ENCODE measurements at regions not wholly inside any gene's neighbourhood (a gene's known extent, or its start where the extent isn't known, plus 50 kb on each side); places are given as distances from the start of the nearest gene placed in this dataset.
"Not testable (repeated sequence)": the region's sequence is repeated elsewhere in the genome, so short reads cannot be mapped to it uniquely, and the experiment has no call there.

DNA sequence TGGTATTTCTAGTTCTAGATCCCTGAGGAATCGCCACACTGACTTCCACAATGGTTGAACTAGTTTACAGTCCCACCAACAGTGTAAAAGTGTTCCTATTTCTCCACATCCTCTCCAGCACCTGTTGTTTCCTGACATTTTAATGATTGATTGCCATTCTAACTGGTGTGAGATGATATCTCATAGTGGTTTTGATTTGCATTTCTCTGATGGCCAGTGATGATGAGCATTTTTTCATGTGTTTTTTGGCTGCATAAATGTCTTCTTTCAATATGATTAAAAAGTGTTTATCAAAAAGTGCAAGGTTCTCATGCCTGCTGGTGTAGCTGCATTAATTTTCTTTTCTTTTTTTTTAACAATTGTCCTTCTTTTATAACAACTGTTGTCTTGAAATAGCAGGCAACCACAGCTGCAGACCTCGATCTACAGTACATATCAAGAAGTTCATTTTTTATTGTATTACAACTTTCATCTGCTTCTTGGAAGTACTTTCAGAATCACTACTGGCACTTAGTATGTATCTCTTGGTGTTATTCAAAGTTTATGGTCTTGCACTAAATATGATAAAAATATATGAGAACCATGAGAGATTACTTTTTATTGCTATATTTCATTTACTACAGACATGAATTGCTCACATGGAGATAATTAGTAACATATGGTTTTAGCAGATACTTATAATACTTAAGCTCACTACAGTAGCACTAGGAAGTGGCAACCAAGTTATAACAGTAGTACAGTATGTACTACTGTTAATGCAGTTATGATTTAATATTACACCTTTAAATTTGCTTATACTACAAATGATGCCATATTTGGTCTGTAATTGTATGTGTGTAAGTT lies 358.0 kb downstream of the ETV1 start:
- not testable (repeated sequence) for DNase-seq

DNA sequence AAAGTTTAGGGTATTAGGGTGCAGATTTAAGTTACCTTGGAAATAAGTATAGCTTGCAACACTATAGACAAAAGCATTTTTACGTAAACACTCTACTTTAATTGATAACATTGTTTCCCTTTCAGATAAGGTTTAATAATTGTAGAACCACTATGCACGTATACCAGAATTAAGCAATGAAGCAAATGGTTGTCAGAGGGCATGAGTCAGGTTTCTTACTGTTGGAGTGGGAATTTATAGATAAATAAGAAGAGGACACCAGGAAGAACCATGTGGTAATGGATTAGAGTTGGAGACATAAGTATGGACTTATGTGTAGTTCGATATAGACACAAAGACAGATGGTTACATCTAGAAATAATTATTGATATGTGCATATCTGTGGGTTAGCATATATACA lies 355.6 kb downstream of the ETV1 start:
- DNase-seq: no peak

- DNase-seq: no peak
Measured at GRCh38 chr7:13639396-13639795, 350.1 kb downstream of the ETV1 start.

DNA sequence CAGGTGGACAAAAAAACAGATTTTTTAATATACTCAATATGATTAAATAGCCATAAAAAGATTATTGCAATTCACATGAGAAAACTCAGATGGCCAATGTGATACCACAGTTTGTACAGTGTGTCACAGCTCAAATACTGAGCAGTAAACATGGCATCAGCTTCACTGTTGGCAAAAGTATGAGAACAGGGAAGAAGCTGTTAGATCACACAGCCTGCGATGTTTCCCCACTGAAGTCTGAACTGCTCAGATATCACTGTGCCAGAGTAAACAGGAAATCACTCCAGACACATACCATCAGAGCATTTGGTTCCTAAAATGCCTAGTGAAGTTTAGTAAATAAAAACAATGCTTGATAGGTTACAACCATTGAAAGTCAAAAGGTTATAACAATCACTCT lies 347.8 kb downstream of the ETV1 start:
- DNase-seq: no peak

- DNase-seq: no peak
Measured at GRCh38 chr7:13651167-13651566, 338.3 kb downstream of the ETV1 start.

GRCh38 chr7:13656330-13656729 lies 333.1 kb downstream of the ETV1 start:
- no peak for DNase-seq

GRCh38 chr7:13673290-13673689 lies 316.2 kb downstream of the ETV1 start:
- no peak for DNase-seq

DNA sequence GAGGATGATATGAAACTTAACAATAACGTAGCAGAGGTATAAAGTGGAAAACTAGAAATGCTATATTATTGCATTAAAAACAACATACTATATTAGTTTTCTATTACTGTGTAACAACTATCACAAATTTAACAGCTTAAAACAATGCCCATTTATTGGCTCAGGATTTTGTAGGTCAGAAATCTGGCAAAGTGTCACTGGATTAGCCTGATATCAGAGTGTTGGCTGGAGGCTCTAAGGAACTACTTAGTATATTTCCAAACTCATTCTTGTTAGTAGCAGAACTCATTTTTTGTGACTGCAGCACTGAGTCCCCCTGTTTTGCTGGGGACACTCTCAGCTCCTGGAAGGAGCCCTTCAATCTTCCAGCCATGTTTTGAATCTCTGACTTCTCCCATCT lies 306.8 kb downstream of the ETV1 start:
- no peak for DNase-seq

GRCh38 chr7:13687500-13687899 lies 302.0 kb downstream of the ETV1 start:
- no peak for DNase-seq

- no peak for DNase-seq
Measured at GRCh38 chr7:13692548-13692947, 296.9 kb downstream of the ETV1 start.

- no peak for DNase-seq
Measured at GRCh38 chr7:13702251-13702650, 287.2 kb downstream of the ETV1 start.

DNA sequence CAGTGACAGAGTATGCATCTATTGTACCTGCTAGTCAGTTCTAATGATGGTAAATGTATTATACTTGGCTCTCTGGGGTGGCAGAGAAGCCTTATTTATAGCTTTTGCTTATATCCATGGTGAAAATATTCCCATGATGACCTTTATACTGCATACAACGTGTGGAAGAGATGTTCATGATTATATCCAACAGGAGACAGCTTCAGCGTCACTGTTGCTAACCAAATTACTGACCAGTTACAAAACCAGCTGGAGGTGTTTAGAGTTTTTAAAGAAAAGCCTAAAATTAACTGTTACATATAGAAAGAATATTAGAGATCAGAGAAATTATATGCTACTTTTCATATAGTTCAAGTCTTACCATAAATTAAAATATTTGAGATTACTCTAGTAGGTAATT lies 280.8 kb downstream of the ETV1 start:
- no peak for DNase-seq

- no peak for DNase-seq
Measured at GRCh38 chr7:13713092-13713491, 276.4 kb downstream of the ETV1 start.

- DNase-seq: no peak
Measured at GRCh38 chr7:13715534-13715933, 273.9 kb downstream of the ETV1 start.

- DNase-seq: no peak
Measured at GRCh38 chr7:13717031-13717430, 272.4 kb downstream of the ETV1 start.

DNA sequence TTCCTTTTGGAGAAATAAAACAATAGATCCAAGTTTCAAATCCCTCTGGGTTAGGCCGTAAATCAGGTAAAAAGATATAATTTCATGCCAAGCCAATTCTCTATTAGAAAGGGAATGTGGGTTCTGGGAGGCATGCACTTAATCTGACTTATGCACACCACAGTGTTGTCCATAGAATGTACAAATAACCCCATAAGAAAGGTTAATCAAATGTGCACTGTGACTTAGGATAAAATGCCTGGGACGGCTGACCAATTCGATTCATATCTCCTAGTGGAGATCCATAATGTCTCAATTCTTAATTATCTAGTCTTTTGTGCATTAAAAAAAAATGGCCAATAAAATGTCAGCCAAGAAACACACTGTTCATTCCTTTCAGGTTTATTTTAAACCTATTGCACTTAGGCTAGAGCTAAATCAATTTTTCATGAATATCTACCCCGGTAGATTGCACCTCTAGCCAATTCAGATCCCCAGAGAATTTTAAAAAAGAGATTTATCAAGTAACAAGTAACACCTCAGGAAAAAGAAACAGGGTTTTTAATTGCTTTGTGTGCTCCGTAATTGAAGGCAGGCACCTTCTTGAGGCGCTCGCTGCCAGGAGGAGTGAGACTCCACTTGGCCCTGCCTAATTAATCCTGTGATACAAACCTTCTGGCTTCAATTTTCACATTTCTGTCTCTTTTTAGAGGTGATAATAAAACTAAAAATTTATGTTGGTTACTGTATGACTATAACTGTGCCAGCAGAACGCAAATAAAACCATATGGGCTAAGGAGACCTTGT lies 265.1 kb downstream of the ETV1 start:
- no peak for DNase-seq

DNA sequence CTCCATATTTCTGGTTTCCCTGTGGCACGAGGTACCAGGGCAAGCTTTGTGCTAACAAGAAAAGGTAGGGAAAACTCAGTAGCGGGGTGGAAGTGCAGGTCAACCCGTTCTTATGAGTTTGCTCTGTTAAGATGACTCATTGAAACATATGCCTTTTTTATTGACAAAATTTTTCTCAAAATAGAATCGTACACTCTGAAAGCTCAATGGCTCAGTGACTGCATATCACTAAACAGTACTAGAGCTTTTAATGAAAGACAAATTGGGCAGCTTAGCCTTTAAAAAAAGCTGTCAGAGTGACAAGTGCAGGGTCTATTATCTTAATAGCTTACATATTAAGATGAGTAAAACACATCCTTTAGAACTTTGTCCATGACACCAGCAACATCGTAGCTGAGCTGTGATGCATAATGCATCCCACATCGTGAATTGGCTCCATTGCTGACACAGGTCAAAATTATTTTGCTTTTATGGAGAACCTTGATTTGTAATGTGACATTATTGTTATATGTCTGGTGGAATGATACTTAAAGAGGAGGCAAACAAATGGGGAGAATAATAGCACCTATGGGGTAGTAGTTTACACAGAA lies 264.4 kb downstream of the ETV1 start:
- no peak for DNase-seq

DNA sequence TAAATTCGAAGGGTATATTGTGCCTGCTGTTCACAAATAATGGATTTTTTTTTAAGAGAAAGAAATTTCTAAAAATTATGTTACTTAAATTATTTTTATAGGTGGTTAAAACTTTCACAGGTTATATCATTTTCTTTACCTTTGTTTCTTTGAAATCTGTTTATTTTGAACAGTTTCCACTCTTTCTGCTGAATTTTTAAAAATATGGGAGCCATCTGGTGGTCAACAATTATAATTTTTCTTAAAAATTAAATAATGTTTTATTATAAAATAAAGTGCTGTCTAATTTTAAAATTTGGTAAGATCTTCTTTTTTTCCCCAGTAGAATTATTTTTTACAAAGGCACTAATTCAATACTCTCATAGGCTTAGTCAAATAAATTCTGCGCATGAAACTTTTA lies 263.9 kb downstream of the ETV1 start:
- no peak for DNase-seq

GRCh38 chr7:13727279-13727678 lies 262.2 kb downstream of the ETV1 start:
- no peak for DNase-seq

GRCh38 chr7:13727751-13728150 lies 261.7 kb downstream of the ETV1 start:
- DNase-seq: no peak

DNA sequence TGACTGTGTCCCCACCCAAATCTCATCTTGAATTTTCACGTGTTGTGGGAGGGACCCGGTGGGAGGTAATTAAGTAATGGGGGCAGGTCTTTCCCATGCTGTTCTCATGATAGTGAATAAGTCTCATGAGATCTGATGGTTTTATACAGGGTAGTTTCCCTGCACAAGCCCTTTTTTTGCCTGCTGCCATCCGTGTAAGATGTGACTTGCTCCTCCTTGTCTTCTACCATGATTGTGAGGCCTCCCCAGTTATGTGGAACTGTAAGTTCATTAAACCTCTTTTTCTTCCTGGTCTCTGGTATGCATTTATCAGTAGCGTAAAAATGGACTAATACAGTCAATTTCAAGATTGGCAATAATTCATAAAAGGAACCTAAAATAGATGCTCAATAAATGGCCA lies 261.0 kb downstream of the ETV1 start:
- DNase-seq: not testable (repeated sequence)

DNA sequence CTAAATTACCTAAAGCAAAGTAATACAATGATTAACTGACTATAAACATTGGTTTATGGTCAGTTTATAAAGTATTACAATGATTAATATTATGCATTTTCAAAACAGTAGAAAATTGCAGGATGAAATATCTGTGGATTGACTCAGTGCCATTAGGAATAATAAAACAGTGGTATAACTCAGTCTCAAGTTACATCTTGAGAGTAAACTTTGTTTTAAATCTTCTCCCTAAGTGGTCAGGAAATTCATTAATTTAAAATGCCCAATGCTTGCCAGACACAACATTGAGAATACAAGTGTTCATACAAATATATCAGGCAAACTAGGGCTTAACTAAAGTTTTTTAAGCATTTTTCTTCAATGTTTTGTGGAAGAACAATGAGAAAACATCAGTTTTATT lies 257.8 kb downstream of the ETV1 start:
- no peak for DNase-seq

DNA sequence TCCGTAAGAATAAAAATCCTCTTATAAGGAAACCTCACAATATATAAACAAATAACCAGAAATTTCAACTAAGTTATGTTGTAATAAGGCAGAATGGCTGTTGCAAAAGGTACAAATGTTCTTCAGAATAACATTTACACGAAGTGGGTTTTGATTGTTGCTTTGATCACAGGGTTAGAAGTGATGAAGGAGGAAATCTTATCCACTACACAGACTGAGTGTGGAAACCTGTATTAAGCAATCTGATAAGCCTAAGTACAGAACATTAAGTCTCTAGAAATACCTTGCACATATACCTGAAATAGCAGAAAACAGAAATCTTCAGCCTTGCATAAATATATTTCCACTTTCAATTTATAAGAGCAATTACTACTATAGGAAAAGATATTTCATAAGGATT lies 251.9 kb downstream of the ETV1 start:
- DNase-seq: no peak

- no peak for DNase-seq
Measured at GRCh38 chr7:13742126-13742525, 247.3 kb downstream of the ETV1 start.

Data from stimulated activated CD4-positive, alpha-beta T cell treated with anti-CD3 and anti-CD28 coated beads, Interleukin-4, amount 100 ng/mL, for 24 hours (primary cell).